GM12892 (cell line): ENCODE measurements at regions not wholly inside any gene's neighbourhood (a gene's known extent, or its start where the extent isn't known, plus 50 kb on each side); places are given as distances from the start of the nearest gene placed in this dataset.
"Not testable (repeated sequence)": the region's sequence is repeated elsewhere in the genome, so short reads cannot be mapped to it uniquely, and the experiment has no call there.

Experiments
- DNase-seq: peaks from one replicate; pipeline ENCODE4 v3.0.0; 2011; ENCODE audit not compliant: insufficient read length
- FAIRE-seq: peaks from 2 replicates; lab custom pipeline; 2011; peaks lifted over from hg19 to GRCh38; lab: Jason Lieb, UNC
- POLR2A ChIP-seq: IDR thresholded peaks from 2 replicates; pipeline ENCODE4 v1.6.1; 2011; ENCODE audit warnings: low read depth, low read length, control low read depth
- POLR2AphosphoS5 ChIP-seq: IDR thresholded peaks from 2 replicates; pipeline ENCODE4 v1.6.1; 2011; ENCODE audit warnings: low read depth, low read length, control low read depth
- TAF1 ChIP-seq: IDR thresholded peaks from 2 replicates; pipeline ENCODE4 v1.6.1; 2011; ENCODE audit warnings: low read depth, mild to moderate bottlenecking, control low read depth, low read length, borderline replicate concordance

- not testable (repeated sequence) for FAIRE-seq
- DNase-seq: peak; percentile 5
Measured at GRCh38 chr15:22664294-22665058, 122.0 kb upstream of the NIPA1 start.

GRCh38 chr15:22665059-22665702 lies 121.3 kb upstream of the NIPA1 start:
- not testable (repeated sequence) for FAIRE-seq, DNase-seq

- not testable (repeated sequence) for DNase-seq, FAIRE-seq
Measured at GRCh38 chr15:22665711-22666110, 120.7 kb upstream of the NIPA1 start.

GRCh38 chr15:22684786-22685185 lies 101.7 kb upstream of the NIPA1 start:
- not testable (repeated sequence) for FAIRE-seq, DNase-seq

- DNase-seq, FAIRE-seq: not testable (repeated sequence)
Measured at GRCh38 chr15:22699881-22700280, 86.6 kb upstream of the NIPA1 start.

GRCh38 chr15:22710831-22711341 lies 75.6 kb upstream of the NIPA1 start:
- FAIRE-seq, DNase-seq: not testable (repeated sequence)

GRCh38 chr15:22713933-22714332 lies 72.5 kb upstream of the NIPA1 start:
- DNase-seq, FAIRE-seq: not testable (repeated sequence)

- not testable (repeated sequence) for FAIRE-seq, DNase-seq
Measured at GRCh38 chr15:22714358-22715132, 71.9 kb upstream of the NIPA1 start.

GRCh38 chr15:22715133-22715845 lies 71.2 kb upstream of the NIPA1 start:
- not testable (repeated sequence) for FAIRE-seq, DNase-seq

- not testable (repeated sequence) for FAIRE-seq, DNase-seq
Measured at GRCh38 chr15:22719980-22720379, 66.5 kb upstream of the NIPA1 start.

GRCh38 chr15:22726104-22726503 lies 60.3 kb upstream of the NIPA1 start:
- DNase-seq, FAIRE-seq: not testable (repeated sequence)

- DNase-seq, FAIRE-seq: not testable (repeated sequence)
Measured at GRCh38 chr15:22735067-22735466, 51.4 kb upstream of the NIPA1 start.

- DNase-seq: no peak
- TF ChIP-seq POLR2A: no peak
- no peak for TF ChIP-seq POLR2AphosphoS5
- no peak for TF ChIP-seq TAF1
- FAIRE-seq: no peak
Measured at GRCh38 chr15:22735781-22736180, 50.7 kb upstream of the NIPA1 start.

GRCh38 chr15:22736200-22736599 lies 50.2 kb upstream of the NIPA1 start:
- DNase-seq: not testable (repeated sequence)

More at GRCh38 chr15:22736200-22736599, 50.2 kb upstream of the NIPA1 start:
- not testable (repeated sequence) for FAIRE-seq
